ENCODE measurements at regions not wholly inside any gene's neighbourhood (a gene's known extent, or its start where the extent isn't known, plus 50 kb on each side); places are given as distances from the start of the nearest gene placed in this dataset.

DNA sequence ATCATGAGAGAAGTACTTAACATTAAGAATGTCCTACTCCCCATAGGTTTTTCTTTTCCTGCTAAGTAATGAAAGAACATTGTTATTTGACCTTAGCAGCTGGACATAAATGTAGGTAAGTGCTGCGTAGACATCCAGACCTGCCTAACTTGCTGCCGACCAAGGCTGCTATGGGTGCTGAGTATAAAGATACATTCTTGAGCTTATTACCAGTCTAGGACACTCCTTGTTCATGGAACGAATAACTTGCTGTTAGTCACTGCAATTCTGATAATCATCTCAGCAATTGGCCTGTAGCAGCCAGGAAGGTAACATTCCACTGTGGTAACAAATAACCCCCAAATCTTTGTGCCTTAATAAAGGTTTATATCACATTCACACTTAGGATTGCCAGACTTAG, 478.1 kb downstream of the VRK1 start:
- TF ChIP-seq, protein P1, sequence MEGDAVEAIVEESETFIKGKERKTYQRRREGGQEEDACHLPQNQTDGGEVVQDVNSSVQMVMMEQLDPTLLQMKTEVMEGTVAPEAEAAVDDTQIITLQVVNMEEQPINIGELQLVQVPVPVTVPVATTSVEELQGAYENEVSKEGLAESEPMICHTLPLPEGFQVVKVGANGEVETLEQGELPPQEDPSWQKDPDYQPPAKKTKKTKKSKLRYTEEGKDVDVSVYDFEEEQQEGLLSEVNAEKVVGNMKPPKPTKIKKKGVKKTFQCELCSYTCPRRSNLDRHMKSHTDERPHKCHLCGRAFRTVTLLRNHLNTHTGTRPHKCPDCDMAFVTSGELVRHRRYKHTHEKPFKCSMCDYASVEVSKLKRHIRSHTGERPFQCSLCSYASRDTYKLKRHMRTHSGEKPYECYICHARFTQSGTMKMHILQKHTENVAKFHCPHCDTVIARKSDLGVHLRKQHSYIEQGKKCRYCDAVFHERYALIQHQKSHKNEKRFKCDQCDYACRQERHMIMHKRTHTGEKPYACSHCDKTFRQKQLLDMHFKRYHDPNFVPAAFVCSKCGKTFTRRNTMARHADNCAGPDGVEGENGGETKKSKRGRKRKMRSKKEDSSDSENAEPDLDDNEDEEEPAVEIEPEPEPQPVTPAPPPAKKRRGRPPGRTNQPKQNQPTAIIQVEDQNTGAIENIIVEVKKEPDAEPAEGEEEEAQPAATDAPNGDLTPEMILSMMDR (IDR thresholded peaks at IDR 0.05) = no peak
- TF ChIP-seq POLR2AphosphoS5 (IDR thresholded peaks at IDR 0.05) = no peak

Measured in suprapubic skin (tissue), 3 donors.